ENCODE measurements at regions not wholly inside any gene's neighbourhood (a gene's known extent, or its start where the extent isn't known, plus 50 kb on each side); places are given as distances from the start of the nearest gene placed in this dataset.

- no peak overlapping the region for H3K4me3 ChIP-seq (replicated peaks; ENCODE audit: low read depth, low read length)
- no peak for TF ChIP-seq CTCF (IDR thresholded peaks at IDR 0.05; ENCODE audit: low read length, missing control alignments)
- no peak for DNase-seq (ENCODE audit: low read depth)
Measured at GRCh38 chr18:45412577-45412976, 202.7 kb upstream of the SLC14A2 start.

- DNase-seq (ENCODE audit: low read depth) = no peak
Measured at GRCh38 chr18:45413180-45413836, 202.0 kb upstream of the SLC14A2 start.

GRCh38 chr18:45415614-45416013, 199.7 kb upstream of the SLC14A2 start:
- no peak overlapping the region for H3K4me3 ChIP-seq (replicated peaks; ENCODE audit: low read depth, low read length)
- no peak for TF ChIP-seq CTCF (IDR thresholded peaks at IDR 0.05; ENCODE audit: low read length, missing control alignments)
- no peak for DNase-seq (ENCODE audit: low read depth)

More at GRCh38 chr18:45413180-45413836, 202.0 kb upstream of the SLC14A2 start:
- no peak for TF ChIP-seq CTCF (IDR thresholded peaks at IDR 0.05; ENCODE audit: low read length, missing control alignments)
- H3K4me3 ChIP-seq (replicated peaks; ENCODE audit: low read depth, low read length) = no peak overlapping the region

- no peak for TF ChIP-seq CTCF (IDR thresholded peaks at IDR 0.05; ENCODE audit: low read length, missing control alignments)
- DNase-seq (ENCODE audit: low read depth) = no peak
Measured at GRCh38 chr18:45416168-45416567, 199.1 kb upstream of the SLC14A2 start.

GRCh38 chr18:45417392-45417791, 197.9 kb upstream of the SLC14A2 start:
- TF ChIP-seq CTCF (IDR thresholded peaks at IDR 0.05; ENCODE audit: low read length, missing control alignments) = no peak
- no peak overlapping the region for H3K4me3 ChIP-seq (replicated peaks; ENCODE audit: low read depth, low read length)
- DNase-seq (ENCODE audit: low read depth) = no peak

More at GRCh38 chr18:45416168-45416567, 199.1 kb upstream of the SLC14A2 start:
- H3K4me3 ChIP-seq (replicated peaks; ENCODE audit: low read depth, low read length) = no peak overlapping the region

- TF ChIP-seq CTCF (IDR thresholded peaks at IDR 0.05; ENCODE audit: low read length, missing control alignments) = no peak
- DNase-seq (ENCODE audit: low read depth) = no peak
- no peak overlapping the region for H3K4me3 ChIP-seq (replicated peaks; ENCODE audit: low read depth, low read length)
Measured at GRCh38 chr18:45423659-45424058, 191.6 kb upstream of the SLC14A2 start.

- DNase-seq (ENCODE audit: low read depth) = no peak
- no peak for TF ChIP-seq CTCF (IDR thresholded peaks at IDR 0.05; ENCODE audit: low read length, missing control alignments)
- no peak overlapping the region for H3K4me3 ChIP-seq (replicated peaks; ENCODE audit: low read depth, low read length)
Measured at GRCh38 chr18:45430041-45430440, 185.2 kb upstream of the SLC14A2 start.
